SJCRH30 (cell line): ENCODE measurements at regions not wholly inside any gene's neighbourhood (a gene's known extent, or its start where the extent isn't known, plus 50 kb on each side); places are given as distances from the start of the nearest gene placed in this dataset.
"Not testable (repeated sequence)": the region's sequence is repeated elsewhere in the genome, so short reads cannot be mapped to it uniquely, and the experiment has no call there.

Experiments
- DNase-seq, 2 experiments: peaks; one replicate each; pipeline ENCODE4 v3.0.0-alpha.2; 2015 to 2020
- H3K27ac ChIP-seq: fragments of 250-450 bp; sonication (Bioruptor Pico); 2 replicates; pipeline ENCODE4 v1.5.1; 2020; ENCODE audit warnings: mild to moderate bottlenecking, moderate library complexity
- H3K27me3 ChIP-seq: fragments of 250-450 bp; sonication (Bioruptor Pico); 2 replicates; pipeline ENCODE4 v1.5.1; 2020; ENCODE audit warnings: mild to moderate bottlenecking, moderate library complexity
- H3K36me3 ChIP-seq: fragments of 250-450 bp; sonication (Bioruptor Pico); 2 replicates; pipeline ENCODE4 v1.5.1; 2020; ENCODE audit warnings: mild to moderate bottlenecking, moderate library complexity
- H3K4me1 ChIP-seq: fragments of 250-450 bp; sonication (Bioruptor Pico); 2 replicates; pipeline ENCODE4 v1.5.1; 2020; ENCODE audit warnings: mild to moderate bottlenecking, moderate library complexity
- H3K4me3 ChIP-seq: fragments of 250-450 bp; sonication (Bioruptor Pico); 2 replicates; pipeline ENCODE4 v1.5.1; 2020; ENCODE audit warnings: mild to moderate bottlenecking, moderate library complexity
- H3K9me3 ChIP-seq: fragments of 250-450 bp; sonication (Bioruptor Pico); replicated peaks from 2 replicates; pipeline ENCODE4 v1.5.1; 2020; ENCODE audit warnings: mild to moderate bottlenecking, moderate library complexity

GRCh38 chr1:68817505-68818210 is 320.8 kb upstream of the DEPDC1 start:
- not testable (repeated sequence) for H3K4me1 ChIP-seq, H3K36me3 ChIP-seq, H3K27me3 ChIP-seq, H3K4me3 ChIP-seq, DNase-seq, H3K9me3 ChIP-seq, H3K27ac ChIP-seq

- DNase-seq: peak in 1 of 2 experiments; percentile 12
- Histone ChIP-seq H3K4me3 (no peak overlapping the region), H3K27ac (no peak overlapping the region), H3K4me1 (no peaks in the 10 kb centered on the region), H3K36me3 (no peaks in the 10 kb centered on the region), H3K9me3 (0 out of 2 replicates have a peak, but pooled peaks cover 2% of the 10 kb centered on the region), H3K27me3 (0 out of 2 replicates have a peak, but pooled peaks cover 5% of the 10 kb centered on the region)
Measured at GRCh38 chr1:68819190-68819829, 322.4 kb upstream of the DEPDC1 start.

GRCh38 chr1:68820151-68820550 is 323.3 kb upstream of the DEPDC1 start:
- DNase-seq: no peak
- H3K27ac ChIP-seq: no peak overlapping the region

DNA sequence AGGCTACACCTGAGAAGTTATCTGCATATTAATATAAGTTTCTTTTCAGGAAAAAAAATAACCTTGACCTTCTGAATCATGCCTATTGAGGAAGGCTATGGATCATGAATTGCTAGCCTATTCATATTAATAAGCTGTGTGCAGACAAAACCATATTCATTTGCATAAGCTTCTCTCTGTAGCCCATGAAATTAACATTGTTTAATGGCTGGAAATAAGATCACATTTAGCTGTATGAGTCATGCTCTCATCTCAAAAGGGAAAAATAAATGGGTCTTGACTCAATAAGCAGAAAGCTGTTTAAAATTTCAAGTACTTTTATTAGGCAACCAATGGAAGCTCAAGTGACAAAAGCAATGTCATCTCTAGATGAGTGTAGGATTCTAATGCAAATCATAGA is 330.0 kb upstream of the DEPDC1 start:
- Histone ChIP-seq H3K27ac (no peak overlapping the region), H3K4me3 (no peak overlapping the region), H3K9me3 (no peaks in the 10 kb centered on the region), H3K27me3 (no peaks in the 10 kb centered on the region), H3K4me1 (no peaks in the 10 kb centered on the region), H3K36me3 (no peaks in the 10 kb centered on the region)
- no peak for DNase-seq

More at GRCh38 chr1:68820151-68820550, 323.3 kb upstream of the DEPDC1 start:
- Histone ChIP-seq H3K4me3 (no peak overlapping the region), H3K4me1 (no peaks in the 10 kb centered on the region), H3K9me3 (0 out of 2 replicates have a peak, but pooled peaks cover 2% of the 10 kb centered on the region), H3K27me3 (0 out of 2 replicates have a peak, but pooled peaks cover 5% of the 10 kb centered on the region), H3K36me3 (no peaks in the 10 kb centered on the region)

DNA sequence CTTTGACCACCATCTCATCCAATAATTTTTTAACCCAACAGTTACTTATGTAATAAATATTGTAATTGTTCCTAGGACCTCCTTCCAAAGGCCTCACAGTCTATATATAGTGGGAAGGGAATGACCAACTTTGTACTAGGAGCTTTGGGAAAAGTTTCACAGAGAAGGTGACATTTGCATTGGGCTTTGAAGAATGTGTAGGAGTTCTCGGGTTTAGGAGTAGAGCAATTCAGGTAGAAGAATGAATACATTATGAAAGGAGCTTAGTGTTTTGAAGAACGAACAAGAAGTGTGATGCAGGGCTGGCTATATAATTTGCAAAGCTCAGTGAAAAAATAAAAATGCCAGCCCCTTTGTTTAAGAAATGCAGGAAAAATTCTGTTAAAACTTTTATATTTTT is 330.4 kb upstream of the DEPDC1 start:
- Histone ChIP-seq H3K27me3 (no peaks in the 10 kb centered on the region), H3K27ac (no peak overlapping the region), H3K9me3 (no peaks in the 10 kb centered on the region), H3K4me1 (no peaks in the 10 kb centered on the region), H3K36me3 (no peaks in the 10 kb centered on the region), H3K4me3 (no peak overlapping the region)
- DNase-seq: no peak

- Histone ChIP-seq H3K36me3 (no peaks in the 10 kb centered on the region), H3K27me3 (no peaks in the 10 kb centered on the region)
Measured at GRCh38 chr1:68828013-68828412, 331.1 kb upstream of the DEPDC1 start.

GRCh38 chr1:68831281-68831680 is 334.4 kb upstream of the DEPDC1 start:
- H3K4me1 ChIP-seq: no peaks in the 10 kb centered on the region
- no peak overlapping the region for H3K27ac ChIP-seq
- no peak overlapping the region for H3K4me3 ChIP-seq
- H3K36me3 ChIP-seq: no peaks in the 10 kb centered on the region
- no peaks in the 10 kb centered on the region for H3K9me3 ChIP-seq
- H3K27me3 ChIP-seq: no peaks in the 10 kb centered on the region
- DNase-seq: no peak

More at GRCh38 chr1:68828013-68828412, 331.1 kb upstream of the DEPDC1 start:
- Histone ChIP-seq H3K9me3 (no peaks in the 10 kb centered on the region), H3K4me3 (no peak overlapping the region), H3K27ac (no peak overlapping the region), H3K4me1 (no peaks in the 10 kb centered on the region)
- no peak for DNase-seq

DNA sequence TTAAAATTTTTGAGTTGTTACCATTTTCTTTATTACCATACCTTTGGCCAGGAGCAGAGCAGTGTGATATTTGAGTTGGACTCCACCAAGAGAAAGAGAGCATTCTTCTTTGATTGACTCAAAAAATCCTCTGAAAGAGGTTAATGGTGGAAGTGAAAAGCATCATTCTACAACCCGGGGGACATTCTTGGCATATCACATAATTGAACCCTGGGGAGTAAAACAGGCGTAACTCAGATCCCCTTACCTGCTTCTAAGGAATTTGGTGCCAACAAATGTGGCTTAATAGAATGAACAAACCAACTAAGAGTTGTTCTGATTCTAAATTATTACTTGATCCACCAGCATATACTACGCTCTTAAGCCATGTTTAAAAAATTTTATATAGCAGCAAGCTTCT is 351.1 kb upstream of the DEPDC1 start:
- Histone ChIP-seq H3K4me1 (no peaks in the 10 kb centered on the region), H3K4me3 (no peak overlapping the region), H3K27ac (no peak overlapping the region), H3K27me3 (no peaks in the 10 kb centered on the region), H3K36me3 (no peaks in the 10 kb centered on the region), H3K9me3 (no peaks in the 10 kb centered on the region)
- DNase-seq: no peak

DNA sequence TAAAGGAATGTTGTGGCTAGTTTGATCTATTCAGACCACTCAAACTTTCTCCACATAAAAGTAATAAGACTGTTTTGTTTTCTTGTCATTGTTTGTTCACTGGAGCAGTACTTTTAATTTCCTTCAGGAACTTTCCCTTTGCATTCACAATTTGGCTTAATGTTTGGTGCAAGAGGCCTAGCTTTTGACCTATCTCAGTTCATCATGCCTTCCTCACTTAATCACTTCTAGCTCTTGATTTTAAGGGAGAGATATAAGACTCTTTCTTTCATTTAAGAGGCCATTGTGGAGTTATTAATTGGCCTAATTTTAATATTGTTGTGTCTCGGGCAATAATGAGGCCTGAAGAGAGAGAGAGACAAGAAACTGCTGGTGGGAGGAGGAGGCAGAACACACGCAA is 371.7 kb upstream of the DEPDC1 start:
- H3K27me3 ChIP-seq: no peaks in the 10 kb centered on the region
- H3K27ac ChIP-seq: no peak overlapping the region
- no peak overlapping the region for H3K4me3 ChIP-seq
- H3K36me3 ChIP-seq: no peaks in the 10 kb centered on the region
- H3K9me3 ChIP-seq: no peaks in the 10 kb centered on the region
- no peaks in the 10 kb centered on the region for H3K4me1 ChIP-seq
- no peak for DNase-seq

DNA sequence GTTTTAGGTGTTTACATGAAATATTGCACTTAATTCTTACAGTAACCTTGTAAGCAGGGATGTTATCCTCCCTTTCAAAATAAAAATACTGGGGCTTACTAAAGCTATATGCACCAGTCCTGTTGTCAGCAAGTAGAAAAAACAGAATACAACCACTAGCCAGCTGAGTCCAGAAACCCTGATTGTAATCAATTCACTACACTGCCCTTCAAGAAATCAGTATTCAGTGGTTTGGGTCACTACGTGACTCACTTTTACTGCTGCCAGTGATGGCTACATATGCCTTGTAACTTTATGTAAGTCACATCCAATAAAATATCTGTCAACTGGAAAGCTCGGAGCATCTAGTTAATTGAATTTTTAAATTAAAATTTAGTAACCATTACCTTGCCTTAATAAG is 376.3 kb upstream of the DEPDC1 start:
- DNase-seq: no peak
- no peak overlapping the region for H3K4me3 ChIP-seq
- no peaks in the 10 kb centered on the region for H3K4me1 ChIP-seq
- no peaks in the 10 kb centered on the region for H3K27me3 ChIP-seq
- no peaks in the 10 kb centered on the region for H3K36me3 ChIP-seq
- no peak overlapping the region for H3K27ac ChIP-seq
- H3K9me3 ChIP-seq: no peaks in the 10 kb centered on the region

DNA sequence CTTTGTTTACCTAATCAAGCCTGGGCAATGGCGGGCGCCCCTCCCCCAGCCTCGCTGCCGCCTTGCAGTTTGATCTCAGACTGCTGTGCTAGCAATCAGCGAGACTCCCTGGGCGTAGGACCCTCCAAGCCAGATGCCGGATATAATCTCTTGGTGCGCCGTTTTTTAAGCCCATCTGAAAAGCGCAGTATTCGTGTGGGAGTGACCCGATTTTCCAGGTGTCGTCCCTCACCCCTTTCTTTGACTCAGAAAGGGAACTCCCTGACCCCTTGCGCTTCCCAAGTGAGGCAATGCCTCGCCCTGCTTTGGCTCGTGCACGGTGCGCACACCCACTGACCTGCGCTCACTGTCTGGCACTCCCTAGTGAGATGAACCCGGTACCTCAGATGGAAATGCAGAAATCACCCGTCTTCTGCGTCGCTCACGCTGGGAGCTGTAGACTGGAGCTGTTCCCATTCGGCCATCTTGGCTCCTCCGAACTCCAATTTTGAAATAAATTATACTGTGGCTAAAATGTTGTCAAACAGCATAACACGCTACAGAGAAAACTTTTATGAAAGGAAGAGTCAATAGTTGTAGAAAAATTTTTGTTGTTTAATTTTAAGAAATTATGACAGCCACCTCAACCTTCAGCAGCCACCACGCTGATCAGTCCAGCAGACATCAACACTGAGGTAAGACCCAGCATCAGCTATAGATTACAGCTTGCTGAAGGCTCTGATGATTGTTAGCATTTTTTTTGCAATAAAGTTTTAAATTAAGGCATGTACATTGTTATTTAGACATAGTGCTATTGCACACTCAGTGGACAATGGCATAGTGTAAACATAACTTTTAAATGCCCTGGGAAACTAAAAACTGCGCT is 384.7 kb upstream of the DEPDC1 start:
- H3K27ac ChIP-seq, H3K27me3 ChIP-seq, H3K4me3 ChIP-seq, H3K4me1 ChIP-seq, H3K9me3 ChIP-seq, H3K36me3 ChIP-seq, DNase-seq: not testable (repeated sequence)

DNA sequence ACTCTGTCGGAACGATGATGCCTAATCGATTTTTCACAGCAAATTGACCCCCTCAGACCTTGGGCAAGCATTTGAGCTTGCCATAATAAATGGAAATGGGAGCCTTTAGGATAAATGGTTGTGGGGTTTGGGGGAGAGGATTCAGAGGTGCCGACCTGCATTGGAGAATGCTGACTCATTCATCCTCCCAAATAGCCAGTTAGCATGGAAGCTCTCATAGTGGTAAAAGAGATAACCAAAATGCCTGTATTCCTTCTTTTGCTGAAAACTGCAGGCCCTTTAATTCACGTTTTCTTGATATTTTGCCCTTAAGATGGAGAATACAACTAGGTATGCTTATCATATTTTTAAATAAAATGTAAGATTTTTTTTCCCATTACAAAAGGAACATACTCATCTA is 392.6 kb upstream of the DEPDC1 start:
- DNase-seq: no peak
- no peaks in the 10 kb centered on the region for H3K4me1 ChIP-seq
- H3K9me3 ChIP-seq: no peaks in the 10 kb centered on the region
- no peak overlapping the region for H3K4me3 ChIP-seq
- no peaks in the 10 kb centered on the region for H3K36me3 ChIP-seq
- H3K27me3 ChIP-seq: peaks cover 4% of the 10 kb centered on the region; the same call in 1 of the 2 replicates
- no peak overlapping the region for H3K27ac ChIP-seq

DNA sequence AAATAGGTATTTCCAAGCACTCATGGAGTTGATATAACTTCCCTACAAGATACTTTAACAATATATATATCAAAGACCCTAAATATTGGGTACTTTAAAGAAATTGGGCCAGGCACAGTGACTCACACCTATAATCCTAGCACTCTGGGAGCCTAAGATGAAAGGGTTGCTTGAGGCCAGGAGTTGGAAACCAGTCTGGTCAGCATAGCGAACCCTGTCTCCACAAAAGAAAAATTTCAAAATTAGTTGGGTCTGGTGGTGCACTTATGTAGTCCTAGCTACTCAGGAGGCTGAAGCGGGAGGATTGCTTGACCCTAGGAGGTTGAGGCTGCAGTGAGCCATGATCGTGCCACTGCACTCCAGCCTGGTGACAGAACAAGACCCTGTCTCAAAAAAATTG is 393.9 kb upstream of the DEPDC1 start:
- Histone ChIP-seq H3K27ac (no peak overlapping the region), H3K9me3 (no peaks in the 10 kb centered on the region), H3K4me1 (no peaks in the 10 kb centered on the region), H3K36me3 (no peaks in the 10 kb centered on the region), H3K4me3 (no peak overlapping the region), H3K27me3 (peaks cover 4% of the 10 kb centered on the region; the same call in 1 of the 2 replicates)
- no peak for DNase-seq

DNA sequence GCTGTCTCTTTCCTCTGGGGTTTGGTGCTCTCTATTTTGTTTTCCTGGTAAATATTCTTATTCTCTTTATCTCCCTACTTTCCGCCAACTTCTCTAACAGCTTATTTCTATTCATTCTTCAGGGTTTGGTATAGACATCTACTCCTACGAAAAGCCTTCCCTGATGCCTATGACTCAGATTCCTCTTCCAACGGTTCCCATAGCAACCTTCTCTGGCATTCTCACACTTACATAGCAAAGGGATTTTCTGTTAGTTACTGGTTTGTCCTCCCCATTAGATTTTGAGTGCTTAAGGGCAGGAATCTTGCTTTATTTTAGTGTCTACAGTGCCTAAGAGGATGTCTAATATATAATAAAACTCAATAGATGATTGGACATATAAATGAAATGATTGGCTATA is 407.6 kb upstream of the DEPDC1 start:
- Histone ChIP-seq H3K27me3 (no peaks in the 10 kb centered on the region), H3K4me3 (no peak overlapping the region), H3K36me3 (no peaks in the 10 kb centered on the region), H3K4me1 (no peaks in the 10 kb centered on the region), H3K9me3 (no peaks in the 10 kb centered on the region), H3K27ac (no peak overlapping the region)
- DNase-seq: no peak

- Histone ChIP-seq H3K4me1 (no peaks in the 10 kb centered on the region), H3K36me3 (no peaks in the 10 kb centered on the region), H3K27ac (no peak overlapping the region), H3K27me3 (no peaks in the 10 kb centered on the region), H3K4me3 (no peak overlapping the region), H3K9me3 (no peaks in the 10 kb centered on the region)
- no peak for DNase-seq
Measured at GRCh38 chr1:68906431-68906830, 409.5 kb upstream of the DEPDC1 start.
